GM19328 (cell line): ENCODE measurements at regions not wholly inside any gene's neighbourhood (a gene's known extent, or its start where the extent isn't known, plus 50 kb on each side); places are given as distances from the start of the nearest gene placed in this dataset.

Experiments used
- ATAC-seq: cut with Tn5 transposase; IDR thresholded peaks from one replicate; pipeline ENCODE4 v1.9.1; 2021; ENCODE audit warnings: mild to moderate bottlenecking, moderate library complexity; ENCODE audit not compliant: unreplicated experiment

- no peak for ATAC-seq
Observed at GRCh38 chr14:38425324-38425976, 169.6 kb upstream of the CLEC14A start.

GRCh38 chr14:38420048-38420447 lies 164.2 kb upstream of the CLEC14A start:
- no peak for ATAC-seq

- no peak for ATAC-seq
Observed at GRCh38 chr14:38419579-38419978, 163.7 kb upstream of the CLEC14A start.

- ATAC-seq = no peak
Observed at GRCh38 chr14:38412654-38413053, 156.8 kb upstream of the CLEC14A start.

- ATAC-seq = no peak
Observed at GRCh38 chr14:38410442-38410841, 154.5 kb upstream of the CLEC14A start.

- ATAC-seq = no peak
Observed at GRCh38 chr14:38409071-38409705, 153.3 kb upstream of the CLEC14A start.

- no peak for ATAC-seq
Observed at GRCh38 chr14:38405851-38406635, 150.2 kb upstream of the CLEC14A start.

GRCh38 chr14:38404616-38405015 lies 148.7 kb upstream of the CLEC14A start:
- ATAC-seq = no peak

- no peak for ATAC-seq
Observed at GRCh38 chr14:38404100-38404541, 148.2 kb upstream of the CLEC14A start.

GRCh38 chr14:38400751-38401150 lies 144.9 kb upstream of the CLEC14A start:
- no peak for ATAC-seq

GRCh38 chr14:38399652-38400051 lies 143.8 kb upstream of the CLEC14A start:
- ATAC-seq = no peak

- no peak for ATAC-seq
Observed at GRCh38 chr14:38394767-38395166, 138.9 kb upstream of the CLEC14A start.

- ATAC-seq = no peak
Observed at GRCh38 chr14:38394064-38394463, 138.2 kb upstream of the CLEC14A start.

- ATAC-seq = no peak
Observed at GRCh38 chr14:38391334-38391733, 135.4 kb upstream of the CLEC14A start.

GRCh38 chr14:38389681-38390080 lies 133.8 kb upstream of the CLEC14A start:
- ATAC-seq = no peak

- ATAC-seq = no peak
Observed at GRCh38 chr14:38387821-38388220, 131.9 kb upstream of the CLEC14A start.

GRCh38 chr14:38385836-38386235 lies 129.9 kb upstream of the CLEC14A start:
- no peak for ATAC-seq

- ATAC-seq = no peak
Observed at GRCh38 chr14:38385343-38385742, 129.4 kb upstream of the CLEC14A start.

- ATAC-seq = no peak
Observed at GRCh38 chr14:38384741-38385140, 128.8 kb upstream of the CLEC14A start.

- ATAC-seq = no peak
Observed at GRCh38 chr14:38367922-38368321, 112.0 kb upstream of the CLEC14A start.

- ATAC-seq = no peak
Observed at GRCh38 chr14:38366374-38366773, 110.5 kb upstream of the CLEC14A start.

- ATAC-seq = no peak
Observed at GRCh38 chr14:38363217-38363616, 107.3 kb upstream of the CLEC14A start.
